Kidney (tissue), 13 donors: ENCODE measurements at regions not wholly inside any gene's neighbourhood (a gene's known extent, or its start where the extent isn't known, plus 50 kb on each side); places are given as distances from the start of the nearest gene placed in this dataset.

ENCODE experiments used
- DNase-seq, 5 donors: peaks; one replicate each; pipeline ENCODE4 v3.0.0-alpha.2; 2013 to 2020
- FAIRE-seq: peaks from 2 replicates; lab custom pipeline; 2012; peaks lifted over from hg19 to GRCh38; lab: Jason Lieb, UNC
- H3K27ac ChIP-seq, 2 donors: one replicate each; pipeline ENCODE4 v1.7.0; 2013; ENCODE audit warnings: low read depth in 2 of 2, low read length in 2 of 2, inconsistent platforms in 1 of 2
- H3K27me3 ChIP-seq: one replicate; pipeline ENCODE4 v1.7.1; 2013; ENCODE audit warnings: low read length, inconsistent platforms; ENCODE audit not compliant: control insufficient read depth, insufficient read depth
- H3K36me3 ChIP-seq, 3 donors: one replicate each; pipeline versions ENCODE4 v1.7.0 to v1.7.1; 2013; ENCODE audit warnings: low read length in 3 of 3, control low read depth in 1 of 3, inconsistent platforms in 1 of 3; ENCODE audit not compliant: insufficient read depth in 3 of 3, control insufficient read depth in 2 of 3
- H3K4me1 ChIP-seq, 3 donors: one replicate each; pipeline versions ENCODE4 v1.7.0 to v1.7.1; 2013; ENCODE audit warnings: low read length in 3 of 3, inconsistent platforms in 1 of 3, low read depth in 1 of 3; ENCODE audit not compliant: control insufficient read depth in 2 of 3, insufficient read depth in 2 of 3
- H3K4me3 ChIP-seq, 3 donors: one replicate each; pipeline versions ENCODE4 v1.7.0 to v1.8.1; 2013; ENCODE audit warnings: low read length in 3 of 3, control low read depth in 1 of 3, inconsistent platforms in 1 of 3
- H3K9ac ChIP-seq, 3 donors: one replicate each; pipeline versions ENCODE4 v1.7.0 to v1.7.1; 2013; ENCODE audit warnings: low read length in 3 of 3, control low read depth in 1 of 3, inconsistent platforms in 1 of 3
- H3K9me3 ChIP-seq, 3 donors: one replicate each; pipeline versions ENCODE4 v1.7.0 to v1.7.1; 2013; ENCODE audit warnings: low read length in 3 of 3, control low read depth in 1 of 3, inconsistent platforms in 1 of 3; ENCODE audit not compliant: control insufficient read depth in 2 of 3, insufficient read depth in 1 of 3
- intact Hi-C: fragments of 100-400 bp; cut with DNase I; formaldehyde crosslinking; loops from one replicate; pipeline ENCODE4 v1.11.1; 2022
- TF ChIP-seq, protein P1 (sequence below): IDR thresholded peaks from 3 replicates; pipeline ENCODE4 v1.5.1; 2012; ENCODE audit warnings: mild to moderate bottlenecking, moderate library complexity, borderline replicate concordance; ENCODE audit not compliant: insufficient read depth; ENCODE audit errors: extremely low read depth
- donor health status: control.
- donor health status: control.
- donor health status: control.
- donor health status: control.
- donor health status: control.
- donor health status: DM: yes; HTN: yes; CAD: no.
- donor health status: Normal renal cell carcinoma (clear cell type).

DNA sequence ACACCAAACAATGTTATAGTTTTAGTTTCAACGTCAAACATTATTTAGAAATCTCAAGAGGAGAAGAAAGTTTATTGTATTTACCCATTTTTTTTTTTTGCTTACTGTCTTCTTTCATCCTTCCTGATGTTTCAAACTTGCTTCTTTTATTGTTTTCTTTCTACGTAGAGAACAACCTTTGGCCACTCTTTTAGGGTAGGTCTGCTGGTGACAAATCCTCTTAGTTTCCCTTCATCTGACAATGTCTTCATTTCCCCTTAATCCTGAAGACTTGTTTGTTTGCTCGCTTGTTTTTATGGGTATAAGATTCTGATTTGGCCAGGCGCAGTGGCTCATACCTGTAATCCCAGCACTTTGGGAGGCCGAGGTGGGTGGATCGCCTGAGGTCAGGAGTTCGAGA is 89.1 kb downstream of the RHOU start:
- TF ChIP-seq, protein P1, sequence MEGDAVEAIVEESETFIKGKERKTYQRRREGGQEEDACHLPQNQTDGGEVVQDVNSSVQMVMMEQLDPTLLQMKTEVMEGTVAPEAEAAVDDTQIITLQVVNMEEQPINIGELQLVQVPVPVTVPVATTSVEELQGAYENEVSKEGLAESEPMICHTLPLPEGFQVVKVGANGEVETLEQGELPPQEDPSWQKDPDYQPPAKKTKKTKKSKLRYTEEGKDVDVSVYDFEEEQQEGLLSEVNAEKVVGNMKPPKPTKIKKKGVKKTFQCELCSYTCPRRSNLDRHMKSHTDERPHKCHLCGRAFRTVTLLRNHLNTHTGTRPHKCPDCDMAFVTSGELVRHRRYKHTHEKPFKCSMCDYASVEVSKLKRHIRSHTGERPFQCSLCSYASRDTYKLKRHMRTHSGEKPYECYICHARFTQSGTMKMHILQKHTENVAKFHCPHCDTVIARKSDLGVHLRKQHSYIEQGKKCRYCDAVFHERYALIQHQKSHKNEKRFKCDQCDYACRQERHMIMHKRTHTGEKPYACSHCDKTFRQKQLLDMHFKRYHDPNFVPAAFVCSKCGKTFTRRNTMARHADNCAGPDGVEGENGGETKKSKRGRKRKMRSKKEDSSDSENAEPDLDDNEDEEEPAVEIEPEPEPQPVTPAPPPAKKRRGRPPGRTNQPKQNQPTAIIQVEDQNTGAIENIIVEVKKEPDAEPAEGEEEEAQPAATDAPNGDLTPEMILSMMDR, result no peak
- Histone ChIP-seq H3K4me1 (peaks cover 0 to 6% (median 0%) of the 10 kb centered on the region in 3 donors), H3K9me3 (no peaks in the 10 kb centered on the region), H3K36me3 (no peaks in the 10 kb centered on the region), H3K27me3 (no peaks in the 10 kb centered on the region), H3K9ac (no peak overlapping the region), H3K4me3 (no peak overlapping the region), H3K27ac (no peak overlapping the region)
- FAIRE-seq (no peak), DNase-seq (no peak)
- intact Hi-C loops, result no loop called here

DNA sequence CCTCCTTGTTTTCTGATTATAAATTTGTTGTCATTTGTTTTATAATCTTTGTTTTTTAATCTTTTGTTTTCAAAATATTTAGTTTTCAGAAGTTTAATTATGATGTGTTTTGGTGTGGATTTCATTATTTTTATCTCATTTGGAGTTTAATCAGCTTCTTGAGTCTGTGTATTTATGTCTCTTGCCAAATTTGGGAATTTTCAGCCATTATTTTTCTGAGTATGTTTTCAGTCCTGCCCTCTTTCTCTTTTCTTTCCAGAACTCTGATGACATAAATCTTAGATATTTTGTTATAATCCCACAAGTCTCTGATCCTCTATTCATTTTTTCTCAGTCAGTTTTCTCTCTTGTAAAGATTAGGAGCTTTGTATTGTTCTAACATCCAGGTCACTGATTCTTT is 89.8 kb downstream of the RHOU start:
- peaks cover 0 to 6% (median 0%) of the 10 kb centered on the region in 3 donors for H3K4me1 ChIP-seq
- no peaks in the 10 kb centered on the region for H3K9me3 ChIP-seq
- TF ChIP-seq, protein P1, result no peak
- FAIRE-seq, result no peak
- H3K4me3 ChIP-seq, result no peak overlapping the region
- DNase-seq, result no peak
- H3K36me3 ChIP-seq, result no peaks in the 10 kb centered on the region
- H3K27me3 ChIP-seq, result no peaks in the 10 kb centered on the region
- H3K9ac ChIP-seq, result no peak overlapping the region
- no peak overlapping the region for H3K27ac ChIP-seq
- intact Hi-C loops, result no loop called here

DNA sequence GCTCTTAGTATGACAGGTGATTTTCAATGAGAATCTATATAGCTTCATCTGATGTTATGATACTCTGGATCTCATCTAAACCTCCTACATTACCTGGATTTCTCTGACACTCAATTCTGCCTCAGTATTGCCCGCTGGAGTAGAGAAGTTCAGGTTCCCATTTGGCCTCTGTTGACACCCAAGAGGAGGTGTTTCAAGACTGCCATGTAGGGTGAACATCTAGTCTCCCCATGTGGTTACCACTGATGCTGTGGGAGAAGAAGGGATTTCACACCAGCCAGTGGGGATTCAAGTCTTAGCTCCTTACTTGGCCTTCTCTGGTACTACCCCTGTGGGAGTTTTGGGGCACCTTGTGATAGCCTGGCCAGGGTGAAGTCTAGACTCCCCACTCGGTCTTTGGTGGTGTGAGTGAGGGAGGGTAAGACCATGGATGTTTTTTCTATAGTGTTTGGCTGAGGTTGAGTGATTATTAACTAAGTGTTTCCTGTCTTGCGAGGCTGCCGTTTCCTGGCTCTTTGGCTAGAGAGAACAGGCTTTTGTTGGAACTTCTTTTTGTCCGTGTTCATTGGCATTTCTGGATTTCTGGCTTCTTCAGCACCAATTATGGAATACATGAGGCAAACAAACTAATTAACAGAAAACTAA is 90.7 kb downstream of the RHOU start:
- no peaks in the 10 kb centered on the region for H3K36me3 ChIP-seq
- FAIRE-seq, result no peak

More for the DNA sequence above, 90.7 kb downstream of the RHOU start:
- Histone ChIP-seq H3K27me3 (no peaks in the 10 kb centered on the region), H3K9ac (no peak overlapping the region), H3K4me3 (no peak overlapping the region), H3K9me3 (no peaks in the 10 kb centered on the region), H3K27ac (no peak overlapping the region), H3K4me1 (peaks cover 0 to 6% (median 0%) of the 10 kb centered on the region in 3 donors)
- TF ChIP-seq, protein P1, result no peak
- intact Hi-C loops, result no loop called here
- DNase-seq, result no peak
